ENCODE measurements at regions not wholly inside any gene's neighbourhood (a gene's known extent, or its start where the extent isn't known, plus 50 kb on each side); places are given as distances from the start of the nearest gene placed in this dataset.
"Not testable (repeated sequence)": the region's sequence is repeated elsewhere in the genome, so short reads cannot be mapped to it uniquely, and the experiment has no call there.

DNA sequence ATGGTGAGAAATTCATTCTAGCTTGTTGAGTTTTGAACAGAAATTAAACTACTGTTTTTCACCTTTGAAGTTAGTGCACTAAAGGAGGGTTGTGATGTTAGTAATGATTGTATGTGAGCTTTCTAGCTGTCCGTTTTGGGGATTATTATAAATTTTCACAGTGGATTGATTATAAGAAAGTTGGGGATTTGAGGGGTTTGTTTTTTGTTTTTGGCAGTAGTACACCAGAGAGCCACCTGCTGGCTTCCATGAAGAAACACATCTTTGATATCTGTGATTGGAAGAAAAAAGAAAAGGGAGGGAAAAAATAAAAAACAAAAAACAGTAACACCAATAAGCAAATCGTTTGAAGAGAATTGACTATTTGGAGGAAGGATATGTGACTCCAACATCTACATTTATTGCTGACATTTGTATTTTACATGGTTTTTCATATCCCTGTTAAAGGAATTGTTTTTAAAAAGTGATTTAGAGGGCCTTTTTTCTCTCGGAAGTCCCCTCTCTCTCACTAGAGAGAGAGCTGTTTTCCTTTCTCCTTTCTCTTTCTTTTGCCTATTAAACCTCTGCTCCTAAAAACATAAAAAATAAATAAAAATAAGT, 1469.5 kb upstream of the GOT2 start:
- DNase-seq: no peak
- Histone ChIP-seq H3K9ac (ENCODE audit: low read length) (no peak overlapping the region), H3K27me3 (replicated peaks; ENCODE audit: insufficient read depth, low read length) (no peaks in the 10 kb centered on the region)

DNA sequence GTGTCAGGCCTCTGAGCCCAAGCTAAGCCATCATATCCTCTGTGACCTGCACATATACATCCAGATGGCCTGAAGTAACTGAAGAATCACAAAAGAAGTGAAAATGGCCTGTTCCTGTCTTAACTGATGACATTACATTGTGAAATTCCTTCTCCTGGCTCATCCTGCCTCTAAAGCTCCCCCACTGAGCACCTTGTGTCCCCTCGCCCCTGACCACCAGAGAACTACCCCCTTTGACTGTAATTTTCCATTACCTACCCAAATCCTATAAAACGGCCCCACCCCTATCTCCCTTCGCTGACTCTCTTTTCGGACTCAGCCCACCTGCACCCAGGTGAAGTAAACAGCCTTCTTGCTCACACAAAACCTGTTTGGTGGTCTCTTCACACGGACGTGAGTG, 1466.6 kb upstream of the GOT2 start:
- not testable (repeated sequence) for H3K9me2 ChIP-seq (replicated peaks; ENCODE audit: insufficient read depth, low read length); H4K20me1 ChIP-seq (ENCODE audit: insufficient read depth, low read length); DNase-seq

More for the DNA sequence above, 1469.5 kb upstream of the GOT2 start:
- no peaks in the 10 kb centered on the region for H3K9me3 ChIP-seq (replicated peaks; ENCODE audit: insufficient read depth, low read length)
- H3K9me2 ChIP-seq (replicated peaks; ENCODE audit: insufficient read depth, low read length): no peaks in the 10 kb centered on the region
- H3F3A ChIP-seq (ENCODE audit: insufficient read depth, low read length): no peaks in the 10 kb centered on the region
- no peak overlapping the region for H3K27ac ChIP-seq (ENCODE audit: low read length)
- TF ChIP-seq CTCF (IDR thresholded peaks at IDR 0.05; ENCODE audit: low read length): peak; percentile 43
- no peak for TF ChIP-seq EZH2phosphoT487 (IDR thresholded peaks at IDR 0.05; ENCODE audit: low read length)
- TF ChIP-seq EZH2 (optimal IDR thresholded peaks at IDR 0.05; ENCODE audit: low read depth, low read length): no peak
- no peaks in the 10 kb centered on the region for H3K4me1 ChIP-seq (ENCODE audit: low read length)
- H3K4me3 ChIP-seq (ENCODE audit: low read length): no peak overlapping the region
- no peaks in the 10 kb centered on the region for H4K20me1 ChIP-seq (ENCODE audit: insufficient read depth, low read length)
- H3K4me2 ChIP-seq (ENCODE audit: low read depth, low read length): no peak overlapping the region
- H3K79me2 ChIP-seq (ENCODE audit: low read length): no peaks in the 10 kb centered on the region
- no peak overlapping the region for H2AFZ ChIP-seq (ENCODE audit: low read length)
- H3K36me3 ChIP-seq (replicated peaks; ENCODE audit: insufficient read depth, low read length): no peaks in the 10 kb centered on the region

GRCh38 chr16:60200161-60200560, 1466.0 kb upstream of the GOT2 start:
- H4K20me1 ChIP-seq (ENCODE audit: insufficient read depth, low read length): no peaks in the 10 kb centered on the region
- no peak overlapping the region for H3K4me3 ChIP-seq (ENCODE audit: low read length)
- no peak overlapping the region for H3K4me2 ChIP-seq (ENCODE audit: low read depth, low read length)
- no peak overlapping the region for H3K27ac ChIP-seq (ENCODE audit: low read length)
- no peaks in the 10 kb centered on the region for H3K4me1 ChIP-seq (ENCODE audit: low read length)
- H3F3A ChIP-seq (ENCODE audit: insufficient read depth, low read length): no peaks in the 10 kb centered on the region
- TF ChIP-seq EZH2 (optimal IDR thresholded peaks at IDR 0.05; ENCODE audit: low read depth, low read length): no peak
- TF ChIP-seq CTCF (IDR thresholded peaks at IDR 0.05; ENCODE audit: low read length): no peak
- no peak for TF ChIP-seq EZH2phosphoT487 (IDR thresholded peaks at IDR 0.05; ENCODE audit: low read length)
- H2AFZ ChIP-seq (ENCODE audit: low read length): no peak overlapping the region
- H3K9me3 ChIP-seq (replicated peaks; ENCODE audit: insufficient read depth, low read length): no peaks in the 10 kb centered on the region
- no peaks in the 10 kb centered on the region for H3K36me3 ChIP-seq (replicated peaks; ENCODE audit: insufficient read depth, low read length)
- no peaks in the 10 kb centered on the region for H3K9me2 ChIP-seq (replicated peaks; ENCODE audit: insufficient read depth, low read length)
- no peaks in the 10 kb centered on the region for H3K79me2 ChIP-seq (ENCODE audit: low read length)
- no peak for DNase-seq
- H3K9ac ChIP-seq (ENCODE audit: low read length): no peak overlapping the region
- H3K27me3 ChIP-seq (replicated peaks; ENCODE audit: insufficient read depth, low read length): no peaks in the 10 kb centered on the region

More for the DNA sequence above, 1466.6 kb upstream of the GOT2 start:
- H3K4me3 ChIP-seq (ENCODE audit: low read length); H2AFZ ChIP-seq (ENCODE audit: low read length); H3K4me1 ChIP-seq (ENCODE audit: low read length); H3K9ac ChIP-seq (ENCODE audit: low read length); H3K9me3 ChIP-seq (replicated peaks; ENCODE audit: insufficient read depth, low read length); H3K27me3 ChIP-seq (replicated peaks; ENCODE audit: insufficient read depth, low read length); H3K4me2 ChIP-seq (ENCODE audit: low read depth, low read length); H3K36me3 ChIP-seq (replicated peaks; ENCODE audit: insufficient read depth, low read length); H3F3A ChIP-seq (ENCODE audit: insufficient read depth, low read length); H3K79me2 ChIP-seq (ENCODE audit: low read length); H3K27ac ChIP-seq (ENCODE audit: low read length): not testable (repeated sequence)

DNA sequence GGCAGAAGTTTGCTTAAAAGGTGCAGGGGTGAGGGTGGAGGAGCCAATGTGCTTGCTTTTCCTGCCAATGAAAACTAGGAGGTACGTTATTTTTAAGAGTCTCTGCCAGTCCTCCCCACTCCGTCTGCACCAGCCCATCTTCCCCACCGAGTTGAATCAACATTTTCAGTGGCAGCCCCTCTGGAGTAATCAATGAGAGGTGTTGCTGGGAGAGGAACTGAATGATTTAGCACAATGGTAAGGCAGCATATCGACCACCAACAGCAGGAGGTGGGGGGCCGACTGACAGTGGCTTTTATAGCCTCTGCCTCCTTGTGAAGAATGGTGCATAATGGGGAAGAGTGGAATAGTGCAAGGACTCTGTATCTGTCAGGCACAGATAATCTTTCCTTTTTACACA, 1465.0 kb upstream of the GOT2 start:
- Histone ChIP-seq H3K79me2 (ENCODE audit: low read length) (no peaks in the 10 kb centered on the region), H3K4me3 (ENCODE audit: low read length) (no peak overlapping the region), H3K36me3 (replicated peaks; ENCODE audit: insufficient read depth, low read length) (no peaks in the 10 kb centered on the region), H3F3A (ENCODE audit: insufficient read depth, low read length) (no peaks in the 10 kb centered on the region), H4K20me1 (ENCODE audit: insufficient read depth, low read length) (no peaks in the 10 kb centered on the region), H3K9me2 (replicated peaks; ENCODE audit: insufficient read depth, low read length) (no peaks in the 10 kb centered on the region), H3K27ac (ENCODE audit: low read length) (no peak overlapping the region), H3K9me3 (replicated peaks; ENCODE audit: insufficient read depth, low read length) (no peaks in the 10 kb centered on the region), H2AFZ (ENCODE audit: low read length) (no peak overlapping the region), H3K4me1 (ENCODE audit: low read length) (no peaks in the 10 kb centered on the region), H3K4me2 (ENCODE audit: low read depth, low read length) (no peak overlapping the region), H3K27me3 (replicated peaks; ENCODE audit: insufficient read depth, low read length) (no peaks in the 10 kb centered on the region), H3K9ac (ENCODE audit: low read length) (no peak overlapping the region)
- DNase-seq: no peak
- TF ChIP-seq CTCF (IDR thresholded peaks at IDR 0.05; ENCODE audit: low read length) (no peak), EZH2 (optimal IDR thresholded peaks at IDR 0.05; ENCODE audit: low read depth, low read length) (no peak), EZH2phosphoT487 (IDR thresholded peaks at IDR 0.05; ENCODE audit: low read length) (no peak)
